IMR-90 (cell line): ENCODE measurements at regions not wholly inside any gene's neighbourhood (a gene's known extent, or its start where the extent isn't known, plus 50 kb on each side); places are given as distances from the start of the nearest gene placed in this dataset.
A peak's percentile ranks its signal among the peaks of the same experiment; 100 is the strongest.

Source experiments
- ATAC-seq: fragments of 200-7000 bp; cut with Tn5 transposase; 2 replicates; pipeline ENCODE4 v1.9.1; 2020; ENCODE audit warnings: low read depth, mild to moderate bottlenecking, moderate library complexity
- BruUV-seq: library from RNA; stranded (reverse); fragments of 400-500 nt; replicated peaks from 2 replicates; lab custom pipeline; 2021; lab: Mats Ljungman, UMichigan
- CTCF ChIA-PET: fragments of 300-600 bp; formaldehyde crosslinking; extraction: SDS; loops from one replicate; lab custom pipeline; 2021; ENCODE audit warnings: antibody characterized with exemption; lab: Yijun Ruan, JAX
- POLR2A ChIA-PET: fragments of 300-600 bp; sonication (Branson Sonifier 250); formaldehyde crosslinking; loops from one replicate; lab custom pipeline; 2022; ENCODE audit warnings: antibody characterized with exemption; ENCODE audit not compliant: unreplicated experiment; lab: Charles Lee
- DNase-seq: peaks from one replicate; pipeline ENCODE4 v3.0.0; 2013
- H2AFZ ChIP-seq: replicated peaks from 2 replicates; pipeline ENCODE3; 2013; ENCODE audit warnings: low read length, mild to moderate bottlenecking; ENCODE audit not compliant: poor library complexity
- H2AK5ac ChIP-seq: 2 replicates; pipeline ENCODE4 v1.6.1; 2013; ENCODE audit warnings: low read depth, low read length, inconsistent platforms
- H2AK9ac ChIP-seq: replicated peaks from 2 replicates; pipeline ENCODE3; 2013; ENCODE audit warnings: mild to moderate bottlenecking, low read depth, low read length, moderate library complexity; ENCODE audit not compliant: poor library complexity
- H2BK120ac ChIP-seq: 2 replicates; pipeline ENCODE4 v1.6.1; 2013; ENCODE audit warnings: low read depth, low read length, inconsistent platforms
- H2BK15ac ChIP-seq: 3 replicates; pipeline ENCODE4 v1.6.1; 2013; ENCODE audit warnings: low read depth, low read length, inconsistent platforms
- H2BK20ac ChIP-seq: 2 replicates; pipeline ENCODE4 v1.6.1; 2013; ENCODE audit warnings: low read depth, mild to moderate bottlenecking, inconsistent platforms, low read length, moderate library complexity
- H2BK5ac ChIP-seq: 2 replicates; pipeline ENCODE4 v1.6.1; 2013; ENCODE audit warnings: mild to moderate bottlenecking, low read depth, low read length, inconsistent platforms; ENCODE audit not compliant: poor library complexity, severe bottlenecking
- H3K14ac ChIP-seq: replicated peaks from 2 replicates; pipeline ENCODE4 v1.6.1; 2013; ENCODE audit warnings: low read depth, low read length, inconsistent platforms
- H3K18ac ChIP-seq: 2 replicates; pipeline ENCODE4 v1.6.1; 2013; ENCODE audit warnings: low read depth, low read length, control low read depth
- H3K23ac ChIP-seq: 2 replicates; pipeline ENCODE4 v1.6.1; 2013; ENCODE audit warnings: low read depth, low read length, inconsistent platforms
- H3K27ac ChIP-seq: 2 replicates; pipeline ENCODE4 v1.5.1; 2013; ENCODE audit warnings: mild to moderate bottlenecking, control low read depth, low read length; ENCODE audit not compliant: insufficient read depth
- H3K27me3 ChIP-seq: 2 replicates; pipeline ENCODE4 v1.6.1; 2013; ENCODE audit warnings: low read length; ENCODE audit not compliant: control insufficient read depth, insufficient read depth
- H3K36me3 ChIP-seq: 2 replicates; pipeline ENCODE4 v1.6.1; 2013; ENCODE audit warnings: low read length, mixed read lengths; ENCODE audit not compliant: control insufficient read depth, insufficient read depth
- H3K4ac ChIP-seq: 2 replicates; pipeline ENCODE4 v1.6.1; 2013; ENCODE audit warnings: low read depth, low read length, inconsistent platforms
- H3K4me1 ChIP-seq: 2 replicates; pipeline ENCODE4 v1.6.1; 2013; ENCODE audit warnings: low read length, mixed read lengths; ENCODE audit not compliant: control insufficient read depth, insufficient read depth
- H3K4me2 ChIP-seq: 2 replicates; pipeline ENCODE4 v1.6.1; 2013; ENCODE audit warnings: low read depth, mild to moderate bottlenecking, control low read depth, low read length, moderate library complexity
- H3K4me3 ChIP-seq: 2 replicates; pipeline ENCODE4 v1.5.1; 2013; ENCODE audit warnings: low read depth, mild to moderate bottlenecking, control low read depth, low read length, moderate library complexity; ENCODE audit not compliant: insufficient read depth
- H3K56ac ChIP-seq: 2 replicates; pipeline ENCODE4 v1.6.1; 2013; ENCODE audit warnings: low read length, inconsistent platforms; ENCODE audit not compliant: insufficient read depth; ENCODE audit errors: extremely low read depth
- H3K79me1 ChIP-seq, 2 experiments: 2 replicates each; pipeline ENCODE4 v1.6.1; 2013; ENCODE audit warnings: low read length in 2 of 2, inconsistent platforms in 1 of 2, low read depth in 1 of 2
- H3K9ac ChIP-seq: 2 replicates; pipeline ENCODE4 v1.6.1; 2013; ENCODE audit warnings: low read depth, low read length, control low read depth
- H3K9me1 ChIP-seq: 2 replicates; pipeline ENCODE4 v1.6.1; 2013; ENCODE audit warnings: low read length, inconsistent platforms; ENCODE audit not compliant: insufficient read depth
- H3K9me3 ChIP-seq: 2 replicates; pipeline ENCODE4 v1.6.1; 2013; ENCODE audit warnings: low read length; ENCODE audit not compliant: control insufficient read depth, insufficient read depth
- H4K20me1 ChIP-seq: 2 replicates; pipeline ENCODE4 v1.6.1; 2013; ENCODE audit warnings: low read length, inconsistent platforms; ENCODE audit not compliant: insufficient read depth
- H4K5ac ChIP-seq: 2 replicates; pipeline ENCODE4 v1.6.1; 2013; ENCODE audit warnings: mild to moderate bottlenecking, low read depth, low read length, control low read depth
- H4K8ac ChIP-seq, 2 experiments: 2 replicates each; pipeline ENCODE4 v1.6.1; 2013; ENCODE audit warnings: low read depth in 2 of 2, low read length in 2 of 2, control low read depth in 1 of 2, inconsistent platforms in 1 of 2
- H4K91ac ChIP-seq: 2 replicates; pipeline ENCODE4 v1.6.1; 2013; ENCODE audit warnings: low read depth, low read length, inconsistent platforms; ENCODE audit not compliant: insufficient read depth
- CEBPB ChIP-seq: IDR thresholded peaks from 2 replicates; pipeline ENCODE4 v1.6.1; 2012; ENCODE audit warnings: low read depth, low read length, improper control_type of control experiment
- CHD1 ChIP-seq: IDR thresholded peaks from 2 replicates; pipeline ENCODE4 v1.6.1; 2012; ENCODE audit warnings: low read depth, low read length, improper control_type of control experiment
- FOS ChIP-seq: fragments of 150-350 bp; IDR thresholded peaks from 2 replicates; pipeline ENCODE4 v1.6.1; 2016; ENCODE audit warnings: low read depth, low read length
- MAFK ChIP-seq: IDR thresholded peaks from 2 replicates; pipeline ENCODE4 v1.6.1; 2012; ENCODE audit warnings: low read depth, low read length, improper control_type of control experiment
- MAZ ChIP-seq: IDR thresholded peaks from 2 replicates; pipeline ENCODE4 v1.6.1; 2012; ENCODE audit warnings: low read depth, mild to moderate bottlenecking, low read length, improper control_type of control experiment, moderate library complexity, borderline replicate concordance
- MXI1 ChIP-seq: IDR thresholded peaks from 2 replicates; pipeline ENCODE4 v1.6.1; 2012; ENCODE audit warnings: low read depth, mild to moderate bottlenecking, low read length, moderate library complexity, borderline replicate concordance
- NFE2L2 ChIP-seq: fragments of 150-350 bp; IDR thresholded peaks from 2 replicates; pipeline ENCODE4 v1.6.1; 2016; ENCODE audit warnings: low read depth, mild to moderate bottlenecking, low read length
- POLR2A ChIP-seq: IDR thresholded peaks from 2 replicates; pipeline ENCODE4 v1.6.1; 2012; ENCODE audit warnings: mild to moderate bottlenecking, low read depth, low read length
- RAD21 ChIP-seq: IDR thresholded peaks from 2 replicates; pipeline ENCODE4 v1.6.1; 2012; ENCODE audit warnings: low read length, improper control_type of control experiment
- RCOR1 ChIP-seq: IDR thresholded peaks from 2 replicates; pipeline ENCODE4 v1.6.1; 2012; ENCODE audit warnings: mild to moderate bottlenecking, low read length, improper control_type of control experiment; ENCODE audit not compliant: insufficient replicate concordance
- RFX5 ChIP-seq: IDR thresholded peaks from 2 replicates; pipeline ENCODE4 v1.8.0; 2012; ENCODE audit warnings: low read depth, mild to moderate bottlenecking, low read length, moderate library complexity
- SMC3 ChIP-seq: fragments of 150-350 bp; IDR thresholded peaks from 2 replicates; pipeline ENCODE4 v1.6.1; 2016; ENCODE audit warnings: low read depth, mild to moderate bottlenecking, antibody characterized with exemption, low read length, moderate library complexity
- WGBS, 2 experiments: methylation state at CpG; one replicate each; pipeline versions ENCODE4 v1.1.5 to v1.1.7; 2013; ENCODE audit warnings: missing lambda C conversion rate in 2 of 2; ENCODE audit not compliant: insufficient read length in 1 of 2; ENCODE audit errors: extremely low coverage in 2 of 2; 5-methylcytosine and 5-hydroxymethylcytosine counted together
- dilution Hi-C: fragments of 300-500 bp; cut with HindIII; formaldehyde crosslinking; loops from one replicate; pipeline ENCODE4 v1.14.3; 2018; ENCODE audit warnings: low sequenced_read_pairs; ENCODE audit not compliant: unreplicated experiment
- in situ Hi-C: fragments of 300-500 bp; cut with MboI; formaldehyde crosslinking; loops from 3 replicates; pipeline ENCODE4 v1.14.3; 2019; ENCODE audit warnings: low sequenced_read_pairs, inconsistent platforms, mixed read lengths
- intact Hi-C: fragments of 100-400 bp; cut with micrococcal nuclease; formaldehyde crosslinking; loops from 2 replicates; pipeline ENCODE4 v1.10.0; 2022
- TF ChIP-seq, protein P1 (sequence below): fragments of 150-350 bp; IDR thresholded peaks from 2 replicates; pipeline ENCODE4 v1.6.1; 2016; ENCODE audit warnings: low read depth, mild to moderate bottlenecking, low read length, moderate library complexity, borderline replicate concordance
- TF ChIP-seq, protein P2 (sequence below): fragments of 150-350 bp; IDR thresholded peaks from 2 replicates; pipeline ENCODE4 v1.6.1; 2017; ENCODE audit warnings: mild to moderate bottlenecking, antibody characterized with exemption, low read length, low read depth
- TF ChIP-seq, protein P3 (sequence below): conservative IDR thresholded peaks from 2 replicates; pipeline ENCODE4 v1.5.1; 2012; ENCODE audit warnings: mild to moderate bottlenecking, low read depth, low read length, improper control_type of control experiment

DNA sequence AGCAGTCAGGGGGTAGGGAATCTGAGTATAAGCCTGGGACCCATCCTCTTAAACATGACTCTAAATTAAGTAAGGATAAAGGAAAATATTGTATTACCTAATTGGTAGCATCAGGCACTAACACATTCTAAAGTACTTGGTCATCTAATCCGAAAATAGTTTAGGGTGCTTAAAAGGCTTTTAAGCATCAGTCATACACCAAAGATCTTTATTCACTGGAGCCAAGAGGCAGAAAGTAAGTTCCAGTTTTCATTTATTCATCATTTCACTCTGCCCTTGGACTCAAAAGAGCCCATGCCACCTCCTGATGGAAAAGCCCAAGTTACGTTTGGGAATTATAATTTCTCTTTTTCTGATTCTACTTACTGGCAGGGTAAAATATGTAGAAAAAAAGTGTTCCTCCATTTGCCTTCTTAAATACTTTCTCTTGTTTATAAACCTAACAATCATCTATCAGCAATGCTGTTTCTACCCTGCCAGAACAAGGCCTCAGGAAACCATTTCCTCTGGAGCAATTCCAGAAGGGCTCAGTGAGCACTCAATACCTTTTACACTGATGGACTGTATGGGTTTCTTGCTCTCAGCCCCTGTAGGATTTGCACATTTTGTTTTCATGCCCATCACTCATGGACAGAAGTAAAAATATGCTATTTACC, 120.1 kb upstream of the SLC5A12 start:
- 0 out of 2 replicates have a peak overlapping the region, but pooled peaks have one; percentile 12 for H3K9ac ChIP-seq
- intact Hi-C loops = no loop called here
- no peak overlapping the region for H3K4me3 ChIP-seq
- in situ Hi-C loops = no loop called here
- peak overlapping the region; percentile 57; the same call in 1 of the 2 replicates for H3K4ac ChIP-seq
- no peaks in the 10 kb centered on the region for H3K9me1 ChIP-seq
- WGBS, 2 experiments = no CpG with 5 or more reads among the region's 2 CpGs
- no peak overlapping the region for H2AK9ac ChIP-seq
- peak overlapping the region; percentile 76 for H4K91ac ChIP-seq
- BruUV-seq = no TSS peak
- peak overlapping the region in 1 of 2 experiments; percentile 66; a peak in 2 of 4 replicates for H4K8ac ChIP-seq
- H2AK5ac ChIP-seq = no peak overlapping the region
- peak overlapping the region; percentile 80; the same call in 1 of the 2 replicates for H2BK20ac ChIP-seq
- no peaks in the 10 kb centered on the region for H3K36me3 ChIP-seq
- peaks cover 7% of the 10 kb centered on the region for H3K4me1 ChIP-seq
- ChIA-PET CTCF (no interaction called here), POLR2A (no interaction called here)
- peak overlapping the region; percentile 70; the same call in 1 of the 2 replicates for H3K27ac ChIP-seq
- dilution Hi-C loops = no loop called here
- no peak overlapping the region for H3K14ac ChIP-seq
- H4K20me1 ChIP-seq = no peaks in the 10 kb centered on the region
- no peaks in the 10 kb centered on the region for H3K27me3 ChIP-seq
- peak overlapping the region; percentile 34; the same call in 1 of the 2 replicates for H3K18ac ChIP-seq
- peak; percentile 77 for ATAC-seq
- no peaks in the 10 kb centered on the region for H3K79me1 ChIP-seq
- no peak overlapping the region; the same call in 1 of the 2 replicates for H4K5ac ChIP-seq
- no peak overlapping the region for H2AFZ ChIP-seq
- peak overlapping the region; percentile 57 for H2BK5ac ChIP-seq
- H3K56ac ChIP-seq = no peak overlapping the region
- DNase-seq = peak; percentile 60
- H3K4me2 ChIP-seq = peak overlapping the region; percentile 63
- 0 out of 3 replicates have a peak overlapping the region, but pooled peaks have one; percentile 21 for H2BK15ac ChIP-seq
- no peaks in the 10 kb centered on the region for H3K9me3 ChIP-seq
- no peak overlapping the region; the same call in 1 of the 2 replicates for H3K23ac ChIP-seq
- peak overlapping the region; percentile 85 for H2BK120ac ChIP-seq
- no peak for TF ChIP-seq MXI1
- no peak for TF ChIP-seq SMC3
- TF ChIP-seq MAFK = no peak
- no peak for TF ChIP-seq CHD1
- TF ChIP-seq MAZ = no peak
- TF ChIP-seq CEBPB = no peak
- TF ChIP-seq POLR2A = no peak
- no peak for TF ChIP-seq NFE2L2
- no peak for TF ChIP-seq FOS
- no peak for TF ChIP-seq RFX5
- TF ChIP-seq, protein P1, sequence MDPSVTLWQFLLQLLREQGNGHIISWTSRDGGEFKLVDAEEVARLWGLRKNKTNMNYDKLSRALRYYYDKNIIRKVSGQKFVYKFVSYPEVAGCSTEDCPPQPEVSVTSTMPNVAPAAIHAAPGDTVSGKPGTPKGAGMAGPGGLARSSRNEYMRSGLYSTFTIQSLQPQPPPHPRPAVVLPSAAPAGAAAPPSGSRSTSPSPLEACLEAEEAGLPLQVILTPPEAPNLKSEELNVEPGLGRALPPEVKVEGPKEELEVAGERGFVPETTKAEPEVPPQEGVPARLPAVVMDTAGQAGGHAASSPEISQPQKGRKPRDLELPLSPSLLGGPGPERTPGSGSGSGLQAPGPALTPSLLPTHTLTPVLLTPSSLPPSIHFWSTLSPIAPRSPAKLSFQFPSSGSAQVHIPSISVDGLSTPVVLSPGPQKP = no peak
- TF ChIP-seq, protein P2, sequence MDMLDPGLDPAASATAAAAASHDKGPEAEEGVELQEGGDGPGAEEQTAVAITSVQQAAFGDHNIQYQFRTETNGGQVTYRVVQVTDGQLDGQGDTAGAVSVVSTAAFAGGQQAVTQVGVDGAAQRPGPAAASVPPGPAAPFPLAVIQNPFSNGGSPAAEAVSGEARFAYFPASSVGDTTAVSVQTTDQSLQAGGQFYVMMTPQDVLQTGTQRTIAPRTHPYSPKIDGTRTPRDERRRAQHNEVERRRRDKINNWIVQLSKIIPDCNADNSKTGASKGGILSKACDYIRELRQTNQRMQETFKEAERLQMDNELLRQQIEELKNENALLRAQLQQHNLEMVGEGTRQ = no peak
- TF ChIP-seq, protein P3, sequence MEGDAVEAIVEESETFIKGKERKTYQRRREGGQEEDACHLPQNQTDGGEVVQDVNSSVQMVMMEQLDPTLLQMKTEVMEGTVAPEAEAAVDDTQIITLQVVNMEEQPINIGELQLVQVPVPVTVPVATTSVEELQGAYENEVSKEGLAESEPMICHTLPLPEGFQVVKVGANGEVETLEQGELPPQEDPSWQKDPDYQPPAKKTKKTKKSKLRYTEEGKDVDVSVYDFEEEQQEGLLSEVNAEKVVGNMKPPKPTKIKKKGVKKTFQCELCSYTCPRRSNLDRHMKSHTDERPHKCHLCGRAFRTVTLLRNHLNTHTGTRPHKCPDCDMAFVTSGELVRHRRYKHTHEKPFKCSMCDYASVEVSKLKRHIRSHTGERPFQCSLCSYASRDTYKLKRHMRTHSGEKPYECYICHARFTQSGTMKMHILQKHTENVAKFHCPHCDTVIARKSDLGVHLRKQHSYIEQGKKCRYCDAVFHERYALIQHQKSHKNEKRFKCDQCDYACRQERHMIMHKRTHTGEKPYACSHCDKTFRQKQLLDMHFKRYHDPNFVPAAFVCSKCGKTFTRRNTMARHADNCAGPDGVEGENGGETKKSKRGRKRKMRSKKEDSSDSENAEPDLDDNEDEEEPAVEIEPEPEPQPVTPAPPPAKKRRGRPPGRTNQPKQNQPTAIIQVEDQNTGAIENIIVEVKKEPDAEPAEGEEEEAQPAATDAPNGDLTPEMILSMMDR = no peak
- no peak for TF ChIP-seq RCOR1
- no peak for TF ChIP-seq RAD21
